Epithelial cell of esophagus (primary cell): ENCODE measurements at regions not wholly inside any gene's neighbourhood (a gene's known extent, or its start where the extent isn't known, plus 50 kb on each side); places are given as distances from the start of the nearest gene placed in this dataset.

Experiments used
- DNase-seq: peaks from one replicate; pipeline ENCODE4 v3.0.0; 2010; ENCODE audit warnings: low read depth
- H3K4me3 ChIP-seq: 2 replicates; pipeline ENCODE4 v1.5.1; 2011; ENCODE audit warnings: mild to moderate bottlenecking, low read length, control low read depth
- TF ChIP-seq, protein P1 (sequence below): IDR thresholded peaks from 2 replicates; pipeline ENCODE4 v1.5.1; 2011; ENCODE audit warnings: low read depth, mild to moderate bottlenecking, low read length, control low read depth, inconsistent platforms; ENCODE audit not compliant: insufficient read depth; ENCODE audit errors: missing control alignments

DNA sequence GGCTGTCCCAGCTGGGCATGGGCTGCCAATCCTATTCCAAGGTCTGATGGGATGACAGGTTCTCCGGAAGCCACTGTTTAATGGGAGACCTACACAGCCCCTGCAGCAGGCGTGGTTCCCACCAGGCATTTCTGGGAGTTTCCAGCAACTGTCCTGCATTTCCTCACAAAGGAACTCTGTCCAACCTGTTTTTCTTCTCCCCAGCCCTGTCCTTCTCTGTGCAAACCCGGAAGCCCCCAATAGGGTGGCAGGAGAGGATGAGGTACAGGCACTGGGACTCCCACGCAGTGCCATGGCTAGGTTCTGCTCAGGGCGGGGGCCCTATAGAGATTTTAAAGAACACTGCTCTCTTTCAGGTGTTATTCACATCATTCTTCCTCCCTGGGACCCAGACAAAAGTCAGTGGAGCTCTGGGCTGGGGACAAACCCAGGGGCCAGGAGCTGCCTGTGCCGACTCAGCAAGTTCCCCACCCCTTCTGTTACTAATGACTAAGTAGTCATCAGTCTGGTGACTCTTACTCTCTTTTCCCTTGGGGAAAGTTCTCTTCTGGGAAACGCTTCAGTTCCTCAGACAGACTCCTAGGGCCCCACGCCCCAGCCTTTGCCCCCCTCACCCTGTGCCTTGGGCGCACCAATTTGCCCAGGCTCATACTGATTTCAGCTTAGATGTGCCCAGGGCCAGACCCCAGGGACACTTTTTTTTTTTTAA is 97.7 kb downstream of the CD47 start:
- DNase-seq, result peak; percentile 89
- TF ChIP-seq, protein P1, sequence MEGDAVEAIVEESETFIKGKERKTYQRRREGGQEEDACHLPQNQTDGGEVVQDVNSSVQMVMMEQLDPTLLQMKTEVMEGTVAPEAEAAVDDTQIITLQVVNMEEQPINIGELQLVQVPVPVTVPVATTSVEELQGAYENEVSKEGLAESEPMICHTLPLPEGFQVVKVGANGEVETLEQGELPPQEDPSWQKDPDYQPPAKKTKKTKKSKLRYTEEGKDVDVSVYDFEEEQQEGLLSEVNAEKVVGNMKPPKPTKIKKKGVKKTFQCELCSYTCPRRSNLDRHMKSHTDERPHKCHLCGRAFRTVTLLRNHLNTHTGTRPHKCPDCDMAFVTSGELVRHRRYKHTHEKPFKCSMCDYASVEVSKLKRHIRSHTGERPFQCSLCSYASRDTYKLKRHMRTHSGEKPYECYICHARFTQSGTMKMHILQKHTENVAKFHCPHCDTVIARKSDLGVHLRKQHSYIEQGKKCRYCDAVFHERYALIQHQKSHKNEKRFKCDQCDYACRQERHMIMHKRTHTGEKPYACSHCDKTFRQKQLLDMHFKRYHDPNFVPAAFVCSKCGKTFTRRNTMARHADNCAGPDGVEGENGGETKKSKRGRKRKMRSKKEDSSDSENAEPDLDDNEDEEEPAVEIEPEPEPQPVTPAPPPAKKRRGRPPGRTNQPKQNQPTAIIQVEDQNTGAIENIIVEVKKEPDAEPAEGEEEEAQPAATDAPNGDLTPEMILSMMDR, result no peak
- no peak overlapping the region for H3K4me3 ChIP-seq

DNA sequence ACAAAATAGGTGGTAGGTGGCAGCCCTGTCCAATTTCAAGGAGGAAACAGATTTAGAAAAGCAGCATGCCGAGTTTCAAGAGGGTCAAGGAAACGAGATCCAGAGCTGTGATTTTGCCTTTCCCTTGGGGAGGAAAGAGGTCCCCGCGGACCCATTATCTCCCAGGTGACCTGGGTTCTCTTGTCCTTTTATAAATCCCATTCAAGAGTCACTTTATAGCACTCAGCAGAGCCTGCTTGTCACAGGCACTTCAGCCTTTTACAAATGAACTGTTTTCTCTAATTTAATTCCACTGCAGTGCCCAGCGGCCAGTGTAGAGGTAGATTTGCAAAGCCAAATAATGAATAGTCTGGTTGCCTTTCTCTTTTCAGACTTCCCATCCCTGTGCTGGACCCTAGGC is 99.9 kb downstream of the CD47 start:
- no peak overlapping the region for H3K4me3 ChIP-seq
- no peak for DNase-seq
- TF ChIP-seq, protein P1, result no peak

DNA sequence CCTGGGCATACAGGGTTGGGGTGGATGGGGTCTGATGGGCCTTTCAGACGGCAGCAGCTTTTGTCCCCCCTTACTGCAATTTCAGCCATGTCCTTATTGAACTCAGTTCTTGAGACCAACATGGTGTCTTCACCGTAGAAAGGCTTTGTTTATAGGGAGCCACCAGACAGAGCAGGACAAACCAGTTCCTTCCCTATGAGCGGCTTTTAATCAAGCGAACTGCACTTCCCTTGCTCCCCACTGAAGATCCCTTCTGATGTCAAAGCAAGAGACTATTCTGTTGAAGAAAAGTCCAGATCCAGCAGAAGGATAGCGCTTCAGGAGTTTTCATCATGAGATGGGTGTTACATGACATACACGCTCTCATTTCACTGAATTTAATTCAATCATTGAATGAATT is 100.4 kb downstream of the CD47 start:
- peak; percentile 20 for DNase-seq
- H3K4me3 ChIP-seq, result no peak overlapping the region
- TF ChIP-seq, protein P1, result no peak

DNA sequence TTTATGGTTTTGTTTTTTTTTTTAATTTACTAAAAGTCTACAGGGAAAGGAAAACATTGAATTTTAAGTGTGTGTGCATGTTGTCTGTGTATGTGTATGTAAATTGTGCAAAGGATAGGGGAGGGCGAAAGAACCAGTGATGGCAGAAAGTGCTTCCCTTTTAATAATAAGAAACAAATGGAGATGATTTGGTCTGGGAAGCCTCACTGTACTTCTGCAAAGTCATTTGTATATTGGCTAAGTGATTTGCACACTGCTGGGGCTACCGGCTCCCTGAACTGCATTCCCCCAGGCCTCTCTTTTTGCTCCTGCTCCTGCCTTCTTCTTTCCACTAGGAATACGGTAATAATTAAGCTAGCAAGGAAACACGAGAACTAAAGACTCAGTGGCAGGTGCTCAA is 101.2 kb downstream of the CD47 start:
- DNase-seq, result no peak
- H3K4me3 ChIP-seq, result no peak overlapping the region
- TF ChIP-seq, protein P1, result no peak

DNA sequence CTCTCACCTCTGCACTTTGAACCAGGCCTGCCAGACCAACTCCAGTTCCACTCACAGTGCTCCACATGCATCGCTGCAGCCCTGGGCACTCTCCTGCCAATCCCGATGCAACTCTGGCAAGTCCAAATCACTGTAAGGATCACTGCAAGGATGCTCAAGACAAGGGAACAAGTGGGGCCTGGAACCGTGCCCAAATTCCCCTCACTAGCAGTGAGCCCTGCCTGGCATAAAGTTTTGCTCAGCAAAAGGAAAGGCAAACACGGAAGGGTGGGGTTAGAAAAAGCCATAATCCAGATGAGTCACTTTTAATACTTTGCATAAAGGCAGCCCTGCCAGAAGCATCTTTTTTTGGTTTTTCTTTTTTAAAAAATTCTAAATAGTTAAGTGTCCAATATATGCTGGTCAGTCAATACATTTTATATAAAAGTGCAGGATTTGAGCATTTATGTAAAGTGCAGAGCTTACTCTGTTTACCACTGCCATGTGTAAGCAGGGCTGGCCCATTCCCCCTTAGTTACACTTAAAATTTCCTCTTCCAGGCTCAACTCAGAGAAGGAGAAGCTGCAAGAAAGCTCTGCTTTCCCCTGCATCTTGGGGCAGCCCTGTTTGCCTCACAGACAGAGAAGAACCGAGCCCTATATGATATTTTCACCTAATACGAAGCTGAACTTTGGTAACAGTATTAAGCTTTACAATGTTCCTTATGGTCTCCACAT is 102.2 kb downstream of the CD47 start:
- DNase-seq, result peak; percentile 80
- TF ChIP-seq, protein P1, result no peak
- no peak overlapping the region for H3K4me3 ChIP-seq

DNA sequence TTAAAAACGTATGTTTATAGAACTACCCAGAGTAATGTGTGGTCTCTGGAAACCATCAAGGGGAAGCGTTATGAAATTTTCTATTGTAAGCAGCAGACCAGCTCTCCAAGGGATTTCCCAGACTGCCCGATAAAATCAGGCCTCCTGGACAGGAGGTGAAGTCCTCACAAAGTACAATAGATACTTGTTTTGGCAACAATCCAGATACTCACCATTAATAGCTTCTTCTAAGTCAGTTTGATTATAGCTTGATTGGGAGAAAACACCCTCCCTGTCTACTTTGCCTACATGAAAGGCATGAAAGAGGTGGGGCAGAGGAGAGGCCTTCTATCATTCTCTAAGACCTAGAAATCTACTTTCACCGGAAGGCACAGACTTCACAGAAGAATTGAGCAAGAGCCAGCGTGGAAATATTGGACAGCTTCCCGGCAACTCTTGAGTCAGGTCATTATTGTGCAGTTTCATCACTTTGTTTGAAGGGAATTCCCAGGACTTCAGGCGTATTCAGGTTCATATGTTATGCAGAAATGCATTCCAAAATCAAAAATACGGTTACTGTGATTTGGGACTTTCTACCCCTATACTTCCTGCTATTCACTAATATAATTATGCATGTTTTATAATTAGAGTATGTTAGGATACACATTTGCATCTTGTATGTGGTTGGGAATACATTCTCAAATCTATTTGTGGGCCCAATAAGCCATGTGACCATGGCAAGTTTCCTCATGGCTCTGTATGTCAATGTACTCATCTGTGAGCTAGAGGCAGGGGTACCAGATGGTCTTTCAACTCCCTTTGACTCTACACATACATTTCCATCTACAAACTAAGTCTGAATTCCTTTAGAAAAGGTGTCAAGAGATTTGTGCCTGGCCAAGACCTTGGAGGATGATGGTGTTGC is 103.5 kb downstream of the CD47 start:
- TF ChIP-seq, protein P1, result no peak
- no peak overlapping the region for H3K4me3 ChIP-seq
- DNase-seq, result peak; percentile 98
